ENCODE measurements at regions not wholly inside any gene's neighbourhood (a gene's known extent, or its start where the extent isn't known, plus 50 kb on each side); places are given as distances from the start of the nearest gene placed in this dataset.
A peak's percentile ranks its signal among the peaks of the same experiment; 100 is the strongest.
"Not testable (repeated sequence)": the region's sequence is repeated elsewhere in the genome, so short reads cannot be mapped to it uniquely, and the experiment has no call there.

- DNase-seq = no peak
- Histone ChIP-seq H3K27ac (no peak overlapping the region), H3K36me3 (ENCODE audit: low read depth, missing control alignments) (no peaks in the 10 kb centered on the region), H3K4me1 (no peaks in the 10 kb centered on the region), H3K9me3 (no peaks in the 10 kb centered on the region), H3K27me3 (no peaks in the 10 kb centered on the region), H3K4me3 (no peak overlapping the region)
- WGBS, 2 donors = 75 to 81% methylated on average over 3 of the region's 3 CpGs
- TF ChIP-seq, protein P1, sequence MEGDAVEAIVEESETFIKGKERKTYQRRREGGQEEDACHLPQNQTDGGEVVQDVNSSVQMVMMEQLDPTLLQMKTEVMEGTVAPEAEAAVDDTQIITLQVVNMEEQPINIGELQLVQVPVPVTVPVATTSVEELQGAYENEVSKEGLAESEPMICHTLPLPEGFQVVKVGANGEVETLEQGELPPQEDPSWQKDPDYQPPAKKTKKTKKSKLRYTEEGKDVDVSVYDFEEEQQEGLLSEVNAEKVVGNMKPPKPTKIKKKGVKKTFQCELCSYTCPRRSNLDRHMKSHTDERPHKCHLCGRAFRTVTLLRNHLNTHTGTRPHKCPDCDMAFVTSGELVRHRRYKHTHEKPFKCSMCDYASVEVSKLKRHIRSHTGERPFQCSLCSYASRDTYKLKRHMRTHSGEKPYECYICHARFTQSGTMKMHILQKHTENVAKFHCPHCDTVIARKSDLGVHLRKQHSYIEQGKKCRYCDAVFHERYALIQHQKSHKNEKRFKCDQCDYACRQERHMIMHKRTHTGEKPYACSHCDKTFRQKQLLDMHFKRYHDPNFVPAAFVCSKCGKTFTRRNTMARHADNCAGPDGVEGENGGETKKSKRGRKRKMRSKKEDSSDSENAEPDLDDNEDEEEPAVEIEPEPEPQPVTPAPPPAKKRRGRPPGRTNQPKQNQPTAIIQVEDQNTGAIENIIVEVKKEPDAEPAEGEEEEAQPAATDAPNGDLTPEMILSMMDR (IDR thresholded peaks at IDR 0.05) = no peak
- no peak for TF ChIP-seq POLR2A (IDR thresholded peaks at IDR 0.05)
- intact Hi-C loops (cut with DNase I; ENCODE audit: low total_unique reads) = no loop called here
Observed at GRCh38 chr4:100908540-100908939, 390.7 kb upstream of the EMCN start.

DNA sequence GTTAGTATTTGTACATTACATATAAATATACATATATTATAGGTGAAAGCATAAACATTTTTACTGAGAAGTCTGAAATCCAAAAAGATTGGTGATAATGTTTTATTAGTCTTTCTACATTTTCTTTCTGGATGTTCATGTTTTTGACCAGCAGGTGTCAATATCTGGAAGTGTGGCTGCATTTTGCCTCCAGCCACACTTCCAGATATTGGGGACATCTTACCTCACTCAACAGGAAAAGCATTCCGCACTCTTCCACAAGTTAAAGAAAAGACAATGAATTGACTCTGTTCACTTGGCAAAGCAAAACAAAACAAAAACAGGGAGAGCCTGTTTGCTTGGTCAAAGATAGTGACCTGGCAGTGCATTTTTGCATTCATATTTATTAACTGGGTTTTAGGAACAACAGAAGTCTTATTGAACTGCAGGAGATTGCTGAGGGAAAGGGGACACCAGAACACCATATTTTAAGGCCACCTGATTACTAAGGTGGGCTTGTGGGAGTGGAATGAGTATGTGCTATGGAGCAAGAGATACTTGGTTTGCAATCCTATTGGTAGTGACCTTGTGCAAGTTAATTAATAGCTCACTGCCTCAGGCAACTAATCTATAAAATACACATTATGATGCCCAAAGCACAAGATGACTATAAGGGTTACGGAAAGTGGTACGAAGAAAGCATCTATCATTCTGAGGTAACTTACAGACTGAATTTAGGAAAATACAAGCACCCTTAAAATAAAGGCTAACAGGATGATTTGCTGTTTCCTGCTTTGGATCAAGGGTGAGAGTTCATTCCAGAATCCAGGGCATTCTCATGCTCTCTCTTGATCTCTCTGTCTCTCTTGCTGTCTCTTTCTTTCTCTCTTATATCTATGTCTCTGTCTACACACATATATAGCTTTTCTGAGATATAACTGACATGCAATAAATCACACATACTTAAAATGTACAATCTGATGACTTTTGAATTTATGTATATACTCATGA, 389.9 kb upstream of the EMCN start:
- Histone ChIP-seq H3K27me3 (no peaks in the 10 kb centered on the region), H3K9me3 (no peaks in the 10 kb centered on the region), H3K4me1 (no peaks in the 10 kb centered on the region), H3K27ac (no peak overlapping the region), H3K4me3 (no peak overlapping the region), H3K36me3 (ENCODE audit: low read depth, missing control alignments) (no peaks in the 10 kb centered on the region)
- intact Hi-C loops (cut with DNase I; ENCODE audit: low total_unique reads) = no loop called here
- no peak for TF ChIP-seq POLR2A (IDR thresholded peaks at IDR 0.05)
- TF ChIP-seq, protein P1 (IDR thresholded peaks at IDR 0.05) = peak in 2 of 3 experiments; percentile 49 to 52
- no peak for DNase-seq
- 63 to 77% methylated on average over 3 of the region's 3 CpGs for WGBS, 2 donors

GRCh38 chr4:100906973-100907372, 389.2 kb upstream of the EMCN start:
- no peak overlapping the region for H3K27ac ChIP-seq
- H3K9me3 ChIP-seq = no peaks in the 10 kb centered on the region
- DNase-seq = no peak
- no peaks in the 10 kb centered on the region for H3K36me3 ChIP-seq (ENCODE audit: low read depth, missing control alignments)
- WGBS, 2 donors = 79 to 86% methylated on average over 3 of the region's 3 CpGs
- no peak for TF ChIP-seq POLR2A (IDR thresholded peaks at IDR 0.05)
- TF ChIP-seq, protein P1 (IDR thresholded peaks at IDR 0.05) = no peak
- no peaks in the 10 kb centered on the region for H3K4me1 ChIP-seq
- no peak overlapping the region for H3K4me3 ChIP-seq
- intact Hi-C loops (cut with DNase I; ENCODE audit: low total_unique reads) = no loop called here
- no peaks in the 10 kb centered on the region for H3K27me3 ChIP-seq

GRCh38 chr4:100900945-100901344, 383.1 kb upstream of the EMCN start:
- DNase-seq; H3K4me3 ChIP-seq; H3K9me3 ChIP-seq; H3K27ac ChIP-seq; H3K36me3 ChIP-seq (ENCODE audit: low read depth, missing control alignments); intact Hi-C loops (cut with DNase I; ENCODE audit: low total_unique reads); H3K27me3 ChIP-seq; H3K4me1 ChIP-seq: not testable (repeated sequence)
- WGBS, 2 donors = 86 to 92% methylated on average over 3 to 5 of the region's 5 CpGs

DNA sequence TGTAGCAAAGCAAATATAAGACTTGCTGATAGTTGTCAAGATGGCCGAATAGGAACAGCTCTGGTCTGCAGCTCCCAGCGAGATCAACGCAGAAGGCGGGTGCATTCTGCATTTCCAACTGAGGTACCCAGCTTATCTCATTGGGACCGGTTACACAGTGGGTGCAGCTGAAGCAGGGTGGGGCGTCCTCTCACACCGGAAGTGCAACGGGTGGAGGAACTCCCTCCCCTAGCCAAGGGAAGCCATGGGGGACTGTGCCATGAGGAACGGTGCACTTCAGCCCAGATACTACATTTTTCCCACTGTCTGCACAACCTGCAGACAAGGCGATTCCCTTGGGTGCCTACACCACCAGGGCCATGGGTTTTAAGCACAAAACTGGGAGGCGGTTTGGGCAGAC, 382.3 kb upstream of the EMCN start:
- no peaks in the 10 kb centered on the region for H3K36me3 ChIP-seq (ENCODE audit: low read depth, missing control alignments)
- no peak for DNase-seq
- H3K4me3 ChIP-seq = no peak overlapping the region
- intact Hi-C loops (cut with DNase I; ENCODE audit: low total_unique reads) = no loop called here
- H3K27me3 ChIP-seq = no peaks in the 10 kb centered on the region
- no peaks in the 10 kb centered on the region for H3K4me1 ChIP-seq
- no peaks in the 10 kb centered on the region for H3K9me3 ChIP-seq
- 54 to 86% methylated on average over 8 to 11 of the region's 11 CpGs for WGBS, 2 donors
- no peak overlapping the region for H3K27ac ChIP-seq
- TF ChIP-seq, protein P1 (IDR thresholded peaks at IDR 0.05) = no peak
- no peak for TF ChIP-seq POLR2A (IDR thresholded peaks at IDR 0.05)
